ENCODE measurements at regions not wholly inside any gene's neighbourhood (a gene's known extent, or its start where the extent isn't known, plus 50 kb on each side); places are given as distances from the start of the nearest gene placed in this dataset.
"Not testable (repeated sequence)": the region's sequence is repeated elsewhere in the genome, so short reads cannot be mapped to it uniquely, and the experiment has no call there.

DNA sequence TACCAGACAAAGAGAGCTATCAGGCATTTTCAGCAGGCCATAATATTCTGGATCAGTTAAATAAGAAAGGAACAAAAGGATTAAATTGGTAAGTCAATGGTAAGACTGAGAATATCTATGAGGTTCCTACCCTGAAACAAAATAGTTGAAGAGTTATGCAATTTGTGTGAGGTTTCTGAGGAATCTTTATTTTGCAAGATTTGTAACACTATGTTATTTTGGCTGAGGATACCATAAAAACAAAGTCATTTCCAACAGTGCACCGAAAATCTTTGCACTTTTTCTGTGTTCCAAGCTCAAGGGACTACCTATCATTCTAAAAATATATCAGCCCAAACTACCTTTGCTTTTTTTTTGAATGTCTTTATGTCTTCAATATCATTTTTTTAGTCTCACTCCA lies 383.3 kb upstream of the CITED2 start:
- DNase-seq = no peak

DNA sequence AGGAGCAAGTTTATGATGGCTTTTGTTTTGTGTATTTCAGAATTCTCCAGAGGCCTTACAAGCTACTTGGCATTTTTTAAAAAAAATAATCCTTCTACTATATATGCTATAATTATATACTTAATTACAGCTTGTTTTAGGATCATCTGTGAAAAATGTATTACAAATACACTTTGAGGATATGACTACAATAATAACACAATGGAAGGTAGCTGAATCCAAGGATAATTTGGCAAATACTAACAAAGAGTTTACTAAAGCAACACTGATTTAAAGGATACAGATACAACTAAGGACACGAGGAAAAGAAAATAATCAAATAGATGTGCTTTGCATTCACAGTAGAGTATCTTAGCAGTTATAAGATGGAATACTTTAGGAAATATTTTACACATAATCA lies 381.9 kb upstream of the CITED2 start:
- no peak for DNase-seq

- DNase-seq = no peak
Observed at GRCh38 chr6:139754898-139755775, 380.7 kb upstream of the CITED2 start.

GRCh38 chr6:139753198-139753861 lies 378.9 kb upstream of the CITED2 start:
- no peak for DNase-seq

DNA sequence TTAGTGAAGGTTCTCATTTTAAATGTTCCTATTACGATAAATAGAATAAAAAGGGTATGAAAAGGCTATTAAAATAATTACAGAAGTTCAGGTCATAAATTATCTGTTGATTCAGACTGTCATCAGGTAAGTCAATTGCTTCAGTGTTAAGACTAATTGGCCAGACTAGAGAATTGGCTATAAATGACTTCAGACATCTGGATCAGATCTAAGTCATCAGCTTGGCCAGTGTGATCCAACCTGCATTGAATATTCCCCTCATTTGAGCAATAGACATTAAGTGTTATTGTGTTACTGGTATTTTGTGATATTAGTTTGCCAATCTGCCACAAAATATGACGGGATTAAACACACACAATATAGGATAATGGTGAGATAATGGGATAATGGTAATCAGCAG lies 377.6 kb upstream of the CITED2 start:
- no peak for DNase-seq

DNA sequence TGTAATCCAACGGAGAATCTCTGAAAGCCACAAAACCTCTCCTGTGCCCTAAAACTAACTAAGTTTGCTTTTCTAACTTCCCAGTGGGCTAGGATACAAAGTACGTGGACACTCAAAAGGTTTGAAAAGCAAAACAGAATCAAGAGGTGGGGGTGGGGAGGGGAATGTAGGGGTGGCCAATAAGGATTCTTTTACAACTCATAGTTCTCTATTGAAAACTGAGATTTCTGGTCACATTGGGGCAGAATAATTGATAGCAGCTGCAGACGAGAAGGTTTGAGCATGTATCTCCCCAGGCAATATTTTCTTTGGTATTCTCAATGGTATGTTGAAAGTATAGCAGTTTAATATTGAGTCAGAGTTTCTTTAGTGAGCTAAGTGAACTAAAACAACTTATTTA lies 376.7 kb upstream of the CITED2 start:
- DNase-seq = no peak

DNA sequence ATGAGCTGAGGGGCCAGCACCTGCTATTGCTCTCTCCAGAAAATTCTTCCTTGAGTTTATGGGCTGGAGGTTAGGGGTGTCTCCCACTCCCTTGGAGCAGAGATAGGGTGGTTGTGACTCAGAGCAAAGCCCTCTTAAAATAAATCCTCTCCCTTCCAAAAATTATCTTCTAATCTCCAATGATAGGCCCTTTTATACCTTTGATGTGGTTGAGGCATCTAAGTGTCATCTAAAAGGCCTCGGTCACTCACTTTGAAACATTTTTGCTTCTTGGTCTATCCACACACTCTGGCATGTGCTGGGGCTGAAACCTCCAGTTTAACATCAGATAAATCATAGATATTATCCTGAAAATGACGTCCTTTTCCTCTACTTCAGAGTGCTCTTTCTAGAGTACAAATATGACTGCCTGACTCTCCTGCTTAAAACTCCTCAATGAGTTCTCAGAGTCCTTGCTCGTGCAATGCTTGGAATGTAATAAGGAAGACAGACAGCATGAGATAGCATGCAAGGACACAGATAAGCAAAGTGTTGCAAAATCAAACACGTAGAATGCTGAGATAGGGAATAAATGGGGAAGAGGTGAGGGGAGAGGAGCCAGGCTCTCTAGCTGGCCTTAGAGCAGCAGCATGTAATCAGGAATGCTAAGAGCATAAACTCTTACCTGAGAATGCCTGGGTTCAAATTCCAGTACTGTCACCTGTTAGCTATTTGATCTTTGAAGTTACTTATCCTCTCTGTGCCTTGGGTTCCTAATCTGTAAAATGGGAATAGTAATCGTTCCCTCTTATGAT lies 374.1 kb upstream of the CITED2 start:
- no peak for DNase-seq

DNA sequence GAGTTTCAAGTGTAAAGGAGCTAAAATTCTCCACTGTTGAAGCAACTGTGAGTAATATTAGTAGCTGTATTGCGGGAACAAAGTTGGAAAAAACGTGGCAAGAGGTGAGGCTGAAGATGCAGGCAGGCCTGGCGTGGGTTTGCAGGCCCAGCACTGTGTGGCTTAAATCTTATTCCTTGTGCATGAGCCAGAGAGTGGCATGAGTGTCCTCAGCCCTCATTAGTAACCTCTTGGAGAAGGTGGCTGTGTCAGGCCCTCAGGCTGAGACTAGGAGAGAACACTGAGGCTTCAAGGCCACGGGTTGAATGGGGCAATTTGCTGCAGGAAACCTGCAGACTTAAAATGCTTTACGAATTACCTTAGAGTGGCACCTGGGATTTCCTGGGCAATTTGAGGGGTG lies 372.7 kb upstream of the CITED2 start:
- DNase-seq = no peak

DNA sequence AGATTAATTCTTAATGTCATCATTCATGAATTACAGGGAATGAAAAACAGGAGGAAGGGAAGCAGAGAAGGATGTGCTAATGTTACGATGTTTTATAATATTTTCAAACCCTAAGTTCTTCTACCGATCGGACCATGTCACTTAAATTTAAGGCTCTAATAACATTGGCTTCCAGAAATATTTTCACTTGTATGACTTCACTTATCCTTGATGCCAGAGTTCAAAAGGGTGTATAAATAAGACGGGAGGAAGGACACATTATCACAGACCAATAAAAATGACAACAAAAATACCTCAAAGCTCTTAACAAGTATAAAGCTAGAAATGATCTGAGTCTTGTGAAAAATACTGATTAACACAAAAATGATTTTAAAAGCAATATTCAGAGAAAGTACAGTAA lies 370.4 kb upstream of the CITED2 start:
- DNase-seq = no peak

GRCh38 chr6:139743664-139744437 lies 369.4 kb upstream of the CITED2 start:
- no peak for DNase-seq

DNA sequence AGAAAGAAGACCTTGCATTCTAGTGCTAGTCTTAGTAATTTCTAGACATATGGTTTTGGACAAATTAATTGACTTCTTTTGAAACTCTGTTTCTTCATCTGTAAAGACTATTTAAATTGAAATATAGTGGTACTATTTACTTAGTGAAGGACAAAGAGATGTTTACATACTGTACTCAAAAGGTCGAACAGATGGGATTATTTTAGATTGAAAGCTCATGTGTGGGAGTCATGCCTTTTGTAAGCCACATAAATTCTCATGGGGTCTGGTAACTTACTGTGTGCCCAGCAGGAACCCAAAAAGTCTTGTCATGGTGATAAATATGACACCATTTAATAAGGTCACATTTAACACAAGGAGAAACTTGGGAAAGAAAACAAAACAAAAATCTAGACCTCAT lies 368.2 kb upstream of the CITED2 start:
- no peak for DNase-seq

- no peak for DNase-seq
Observed at GRCh38 chr6:139738801-139739455, 364.5 kb upstream of the CITED2 start.

DNA sequence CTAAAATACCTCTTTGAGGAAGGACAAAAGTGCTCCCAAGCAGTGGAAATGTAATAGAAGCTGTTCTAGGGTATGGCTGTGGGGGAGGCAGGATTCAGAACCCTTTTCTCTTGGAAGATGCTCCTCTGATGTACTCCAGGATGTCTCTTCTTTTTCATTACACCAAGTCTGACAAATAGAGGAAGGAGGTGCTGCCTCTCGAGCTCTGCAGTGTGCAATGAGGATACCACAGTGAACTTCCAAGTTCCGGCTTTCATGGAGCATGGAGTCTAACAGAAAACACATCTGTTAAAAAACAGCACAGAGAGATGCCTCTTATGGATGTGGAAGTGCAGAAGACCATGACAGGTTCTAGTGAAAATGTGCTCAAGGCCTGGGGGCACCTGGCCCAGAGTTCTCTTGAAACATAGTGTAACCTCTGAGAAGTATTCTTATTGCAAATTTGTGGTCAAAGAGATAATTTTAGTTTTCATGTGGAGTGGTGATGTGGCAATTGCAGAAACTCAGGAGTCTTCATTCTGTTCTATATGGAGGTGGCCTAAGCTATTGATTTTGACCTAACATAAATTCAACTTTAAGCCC lies 362.0 kb upstream of the CITED2 start:
- no peak for DNase-seq

DNA sequence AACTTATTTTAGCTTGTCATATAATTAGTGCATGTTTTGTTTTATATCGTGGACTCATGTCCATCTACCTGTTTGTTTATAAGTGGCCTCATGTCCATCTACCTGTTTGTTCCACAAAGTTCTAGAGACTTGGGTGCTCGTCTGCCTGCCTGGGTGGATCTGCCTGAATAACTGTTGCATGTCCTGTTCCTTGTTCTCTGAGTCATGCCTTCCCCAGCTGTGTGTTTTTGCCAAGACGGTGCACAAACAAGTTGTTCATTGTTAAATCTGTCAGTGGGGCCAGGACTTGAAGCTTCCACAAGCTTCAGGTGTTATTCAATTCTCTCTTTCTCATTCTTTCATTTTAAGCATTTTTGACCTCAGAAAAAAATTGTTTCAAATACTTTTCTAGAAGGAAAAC lies 358.0 kb upstream of the CITED2 start:
- no peak for DNase-seq

- DNase-seq = no peak
Observed at GRCh38 chr6:139730340-139730974, 356.0 kb upstream of the CITED2 start.

- DNase-seq = no peak
Observed at GRCh38 chr6:139728876-139729427, 354.5 kb upstream of the CITED2 start.

DNA sequence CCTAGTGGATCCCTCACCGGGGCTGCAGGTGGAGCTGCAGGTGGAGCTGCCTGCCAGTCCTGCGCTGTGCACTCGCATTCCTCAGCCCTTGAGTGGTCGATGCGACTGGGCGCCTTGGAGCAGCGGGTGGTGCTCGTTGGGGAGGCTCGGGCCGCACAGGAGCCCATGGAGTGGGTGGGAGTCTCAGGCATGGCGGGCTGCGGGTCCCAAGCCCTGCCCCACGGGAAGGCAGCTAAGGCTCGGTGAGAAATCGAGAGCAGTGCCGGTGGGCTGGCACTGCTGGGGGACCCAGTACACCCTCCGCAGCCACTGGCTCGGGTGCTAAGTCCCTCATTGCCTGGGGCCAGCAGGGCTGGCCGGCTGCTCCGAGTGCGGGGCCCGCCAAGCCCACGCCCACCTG lies 351.8 kb upstream of the CITED2 start:
- not testable (repeated sequence) for DNase-seq

DNA sequence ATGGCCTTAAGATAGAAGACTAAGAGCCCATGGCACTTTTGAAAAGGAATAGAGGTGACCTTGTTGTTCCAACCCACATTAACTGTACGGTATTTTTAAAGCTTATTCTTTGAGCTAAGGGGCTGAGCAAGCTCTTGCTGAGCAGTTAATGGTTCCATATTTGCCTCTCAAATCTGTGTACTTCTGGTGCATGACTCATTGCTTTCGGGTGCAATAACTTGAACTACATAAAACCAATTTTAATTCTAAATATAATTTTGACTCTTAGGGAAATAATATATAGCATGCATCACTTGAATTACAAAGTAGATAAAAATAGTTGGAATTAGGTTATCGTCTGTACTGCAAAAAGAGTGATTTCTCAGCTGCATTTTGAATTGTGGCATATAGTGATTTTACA lies 348.1 kb upstream of the CITED2 start:
- DNase-seq = no peak

DNA sequence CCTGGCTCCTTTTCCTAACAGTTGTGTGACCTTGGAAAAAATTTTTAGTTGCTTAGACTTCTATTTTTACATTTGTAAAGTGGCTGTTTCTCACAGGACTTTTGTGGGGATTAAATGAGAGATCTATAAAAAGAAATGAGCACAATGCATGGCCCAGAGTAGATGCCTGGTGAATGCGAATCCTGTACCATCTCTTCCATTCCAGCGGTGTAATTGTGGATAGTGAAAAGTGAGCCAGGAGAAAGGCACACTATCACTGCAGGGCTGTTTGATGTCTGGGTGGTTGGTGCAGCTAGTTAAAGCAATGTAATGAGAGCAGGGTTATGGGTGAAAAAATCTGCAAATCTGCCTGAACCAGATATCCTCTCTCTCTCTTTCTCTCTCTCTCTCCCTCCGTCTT lies 347.5 kb upstream of the CITED2 start:
- DNase-seq = no peak

GRCh38 chr6:139713900-139714506 lies 339.6 kb upstream of the CITED2 start:
- no peak for DNase-seq

GRCh38 chr6:139713424-139713823 lies 339.0 kb upstream of the CITED2 start:
- DNase-seq = no peak

All from T-helper 2 cell (primary cell).